A549 (cell line): ENCODE measurements at regions not wholly inside any gene's neighbourhood (a gene's known extent, or its start where the extent isn't known, plus 50 kb on each side); places are given as distances from the start of the nearest gene placed in this dataset.

ENCODE experiments used
- ATAC-seq, 2 experiments: fragments of 200-7000 bp in 1 of 2; fragments of >200 bp in 1 of 2; cut with Nextera tagmentation in 1 of 2; cut with Tn5 transposase in 1 of 2; 3 replicates each; pipeline versions ENCODE4 v1.8.0 to v1.9.1; 2018 to 2020; ENCODE audit warnings: mild to moderate bottlenecking in 1 of 2, moderate library complexity in 1 of 2
- CTCF ChIA-PET: fragments of 300-600 bp; sonication (Branson Sonifier 250); formaldehyde crosslinking; extraction: SDS; loops from one replicate; lab custom pipeline; 2021; ENCODE audit warnings: antibody characterized with exemption, inconsistent platforms; lab: Yijun Ruan, JAX
- POLR2A ChIA-PET: fragments of 350-600 bp; formaldehyde crosslinking; extraction: SDS; loops from one replicate; lab custom pipeline; 2021; ENCODE audit warnings: antibody characterized with exemption, inconsistent platforms; lab: Yijun Ruan, JAX
- DNase-seq, 2 experiments: peaks; one replicate each; pipeline versions ENCODE4 v3.0.0 to v3.0.0-alpha.2; 2011 to 2016; ENCODE audit warnings: low read depth in 1 of 2, low spot score in 1 of 2
- FAIRE-seq: peaks from 2 replicates; lab custom pipeline; 2011; peaks lifted over from hg19 to GRCh38; lab: Jason Lieb, UNC
- H3K27ac ChIP-seq, 2 experiments: fragments of >200 bp; sonication (Bioruptor Twin); formaldehyde crosslinking; 3 replicates each; pipeline ENCODE4 v1.5.1; 2016 to 2017
- H3K4me1 ChIP-seq: fragments of >200 bp; sonication (Bioruptor Twin); formaldehyde crosslinking; 3 replicates; pipeline ENCODE4 v1.6.1; 2016
- H3K4me2 ChIP-seq: fragments of >200 bp; sonication (Bioruptor Twin); formaldehyde crosslinking; 3 replicates; pipeline ENCODE4 v1.6.1; 2016
- H3K4me3 ChIP-seq: fragments of >200 bp; sonication (Bioruptor Twin); formaldehyde crosslinking; 3 replicates; pipeline ENCODE4 v1.5.1; 2016
- H3K9me3 ChIP-seq: fragments of >200 bp; sonication (Bioruptor Twin); formaldehyde crosslinking; 3 replicates; pipeline ENCODE4 v1.6.1; 2016
- BHLHE40 ChIP-seq: IDR thresholded peaks from 2 replicates; pipeline ENCODE4 v1.6.1; 2012; ENCODE audit warnings: low read depth, low read length, inconsistent platforms
- CHD2 ChIP-seq: fragments of 150-350 bp; IDR thresholded peaks from 2 replicates; pipeline ENCODE4 v1.6.1; 2014; ENCODE audit warnings: low read length; ENCODE audit not compliant: partially characterized antibody
- E2F6 ChIP-seq: IDR thresholded peaks from 2 replicates; pipeline ENCODE4 v1.6.1; 2012; ENCODE audit warnings: low read depth, borderline replicate concordance
- EHF ChIP-seq: fragments of 250-450 bp; sonication (Bioruptor Pico); IDR thresholded peaks from 2 replicates; pipeline ENCODE4 v1.5.0; 2020; ENCODE audit warnings: mild to moderate bottlenecking
- EHMT2 ChIP-seq: fragments of 200-600 bp; sonication (generic); IDR thresholded peaks from 2 replicates; pipeline ENCODE4 v1.6.1; 2016; ENCODE audit warnings: antibody characterized with exemption, low read depth, mild to moderate bottlenecking, moderate library complexity
- ELK1 ChIP-seq: fragments of 150-350 bp; IDR thresholded peaks from 2 replicates; pipeline ENCODE4 v1.6.1; 2014; ENCODE audit warnings: low read depth, mild to moderate bottlenecking, low read length
- EP300 ChIP-seq, 2 experiments: fragments of >200 bp; sonication (Bioruptor Twin); formaldehyde crosslinking; IDR thresholded peaks; 2 replicates in 1 of 2; 3 replicates in 1 of 2; pipeline ENCODE4 v1.6.1; 2016 to 2017
- ESRRA ChIP-seq: fragments of 150-350 bp; IDR thresholded peaks from 2 replicates; pipeline ENCODE4 v1.6.1; 2014; ENCODE audit warnings: mild to moderate bottlenecking, low read length, borderline replicate concordance
- FOSB ChIP-seq: fragments of 250-450 bp; sonication (Bioruptor Pico); IDR thresholded peaks from 2 replicates; pipeline ENCODE4 v1.5.0; 2020; ENCODE audit warnings: mild to moderate bottlenecking, moderate library complexity
- FOSL2 ChIP-seq, 2 experiments: fragments of 450-650 bp in 1 of 2; fragments of >200 bp in 1 of 2; sonication (Bioruptor Twin) in 1 of 2; formaldehyde crosslinking; IDR thresholded peaks; 2 replicates each; pipeline versions ENCODE4 v1.5.0 to v1.6.1; 2016 to 2020; ENCODE audit warnings: mild to moderate bottlenecking in 1 of 2, moderate library complexity in 1 of 2
- HDAC2 ChIP-seq: fragments of 200-600 bp; sonication (generic); IDR thresholded peaks from 2 replicates; pipeline ENCODE4 v1.6.1; 2016
- HEYL ChIP-seq: fragments of 250-450 bp; sonication (Bioruptor Pico); IDR thresholded peaks from 2 replicates; pipeline ENCODE4 v1.8.0; 2021; ENCODE audit warnings: mild to moderate bottlenecking, moderate library complexity
- HOXA7 ChIP-seq: fragments of 250-450 bp; sonication (Bioruptor Pico); IDR thresholded peaks from 2 replicates; pipeline ENCODE4 v1.5.0; 2020; ENCODE audit warnings: mild to moderate bottlenecking, moderate library complexity
- HOXB13 ChIP-seq: fragments of 250-450 bp; sonication (Bioruptor Pico); IDR thresholded peaks from 2 replicates; pipeline ENCODE4 v1.5.0; 2020; ENCODE audit warnings: low read depth, mild to moderate bottlenecking, moderate library complexity
- JUN ChIP-seq, 2 experiments: fragments of >200 bp; sonication (Bioruptor Twin); formaldehyde crosslinking; IDR thresholded peaks; 2 replicates in 1 of 2; 3 replicates in 1 of 2; pipeline ENCODE4 v1.6.1; 2016 to 2017
- JUNB ChIP-seq: fragments of >200 bp; sonication (Bioruptor Twin); formaldehyde crosslinking; IDR thresholded peaks from 2 replicates; pipeline ENCODE4 v1.6.1; 2016
- KDM1A ChIP-seq: fragments of 200-600 bp; sonication (generic); IDR thresholded peaks from 2 replicates; pipeline ENCODE4 v1.6.1; 2016; ENCODE audit warnings: low read depth, mild to moderate bottlenecking
- MAZ ChIP-seq: fragments of 150-350 bp; IDR thresholded peaks from 2 replicates; pipeline ENCODE4 v1.6.1; 2014; ENCODE audit warnings: antibody characterized with exemption, low read depth, low read length, borderline replicate concordance
- NFE2L2 ChIP-seq: fragments of 150-350 bp; conservative IDR thresholded peaks from 2 replicates; pipeline ENCODE4 v1.6.1; 2014; ENCODE audit warnings: low read length
- POLR2A ChIP-seq: IDR thresholded peaks from 2 replicates; pipeline ENCODE4 v1.6.1; 2012; ENCODE audit warnings: mild to moderate bottlenecking, low read length
- RARB ChIP-seq: fragments of 250-450 bp; sonication (Bioruptor Pico); IDR thresholded peaks from 2 replicates; pipeline ENCODE4 v1.8.0; 2021; ENCODE audit warnings: mild to moderate bottlenecking, moderate library complexity
- RFX5 ChIP-seq: fragments of 450-650 bp; IDR thresholded peaks from 2 replicates; pipeline ENCODE4 v1.7.1; 2014; ENCODE audit warnings: antibody characterized with exemption, mild to moderate bottlenecking, moderate library complexity
- RNF2 ChIP-seq: fragments of 200-600 bp; sonication (generic); IDR thresholded peaks from 2 replicates; pipeline ENCODE4 v1.6.1; 2016; ENCODE audit warnings: low read depth, mild to moderate bottlenecking, antibody characterized with exemption, moderate library complexity, borderline replicate concordance
- SMC3 ChIP-seq: fragments of >200 bp; sonication (Bioruptor Twin); formaldehyde crosslinking; IDR thresholded peaks from 3 replicates; pipeline ENCODE4 v1.6.1; 2018; ENCODE audit warnings: inconsistent platforms
- TFCP2L1 ChIP-seq: fragments of 250-450 bp; sonication (Bioruptor Pico); IDR thresholded peaks from 2 replicates; pipeline ENCODE4 v1.5.0; 2021; ENCODE audit warnings: mild to moderate bottlenecking
- ZC3H11A ChIP-seq: fragments of 450-650 bp; IDR thresholded peaks from 2 replicates; pipeline ENCODE4 v1.6.1; 2014; ENCODE audit warnings: antibody characterized with exemption, mild to moderate bottlenecking
- WGBS: methylation state at CpG from one replicate; pipeline ENCODE4 v1.1.6; 2017; ENCODE audit errors: missing lambda C conversion rate; 5-methylcytosine and 5-hydroxymethylcytosine counted together
- TF ChIP-seq, protein P1 (sequence below): fragments of 200-600 bp; sonication (generic); IDR thresholded peaks from 2 replicates; pipeline ENCODE4 v1.6.1; 2016; ENCODE audit warnings: antibody characterized with exemption, mild to moderate bottlenecking, moderate library complexity
- TF ChIP-seq, protein P2 (sequence below): IDR thresholded peaks from 2 replicates; pipeline ENCODE4 v1.6.1; 2012

- FAIRE-seq, result no peak
- POLR2A ChIA-PET, result no interaction called here
Observed at GRCh38 chr13:64273780-64274179, 2858.1 kb upstream of the PCDH20 start.

DNA sequence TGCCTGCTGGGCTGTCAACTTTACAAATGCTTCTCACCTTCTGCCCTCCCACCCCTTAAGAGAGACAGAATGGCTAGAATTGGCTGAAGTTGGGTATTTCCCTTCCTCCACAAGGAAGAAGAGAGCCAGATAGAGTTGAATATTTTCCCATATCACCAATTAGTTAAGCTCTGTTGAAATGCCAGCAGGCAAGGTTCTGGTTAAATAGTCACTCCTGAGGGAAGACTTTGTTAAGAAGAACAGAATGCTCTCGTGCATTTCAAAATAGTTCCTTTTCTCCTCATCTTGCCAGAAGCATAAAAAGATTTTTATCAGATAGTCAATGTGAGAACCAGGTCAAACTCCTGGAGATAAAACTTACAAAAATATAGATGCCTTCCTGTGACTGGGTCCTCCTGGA lies 2857.0 kb upstream of the PCDH20 start:
- CTCF ChIA-PET, result no interaction called here

More at GRCh38 chr13:64273780-64274179, 2858.1 kb upstream of the PCDH20 start:
- Histone ChIP-seq H3K4me1 (no peaks in the 10 kb centered on the region), H3K9me3 (no peaks in the 10 kb centered on the region), H3K4me2 (no peak overlapping the region), H3K27ac (no peak overlapping the region), H3K4me3 (no peak overlapping the region)
- TF ChIP-seq SMC3 (no peak), HOXA7 (no peak), HDAC2 (no peak), E2F6 (no peak), EHMT2 (no peak), FOSL2 (IDR thresholded peaks at IDR 0.05) (no peak), FOSL2 (CRISPR knock-in tag; IDR thresholded peaks at IDR 0.05) (no peak), RARB (CRISPR knock-in tag) (no peak), NFE2L2 (no peak), EP300 (IDR thresholded peaks at IDR 0.05) (no peak), HEYL (CRISPR knock-in tag) (no peak), RFX5 (no peak), BHLHE40 (no peak), MAZ (no peak), ESRRA (no peak), RNF2 (no peak), ELK1 (no peak), ZC3H11A (no peak), HOXB13 (CRISPR knock-in tag) (no peak), POLR2A (no peak)
- TF ChIP-seq, protein P1, sequence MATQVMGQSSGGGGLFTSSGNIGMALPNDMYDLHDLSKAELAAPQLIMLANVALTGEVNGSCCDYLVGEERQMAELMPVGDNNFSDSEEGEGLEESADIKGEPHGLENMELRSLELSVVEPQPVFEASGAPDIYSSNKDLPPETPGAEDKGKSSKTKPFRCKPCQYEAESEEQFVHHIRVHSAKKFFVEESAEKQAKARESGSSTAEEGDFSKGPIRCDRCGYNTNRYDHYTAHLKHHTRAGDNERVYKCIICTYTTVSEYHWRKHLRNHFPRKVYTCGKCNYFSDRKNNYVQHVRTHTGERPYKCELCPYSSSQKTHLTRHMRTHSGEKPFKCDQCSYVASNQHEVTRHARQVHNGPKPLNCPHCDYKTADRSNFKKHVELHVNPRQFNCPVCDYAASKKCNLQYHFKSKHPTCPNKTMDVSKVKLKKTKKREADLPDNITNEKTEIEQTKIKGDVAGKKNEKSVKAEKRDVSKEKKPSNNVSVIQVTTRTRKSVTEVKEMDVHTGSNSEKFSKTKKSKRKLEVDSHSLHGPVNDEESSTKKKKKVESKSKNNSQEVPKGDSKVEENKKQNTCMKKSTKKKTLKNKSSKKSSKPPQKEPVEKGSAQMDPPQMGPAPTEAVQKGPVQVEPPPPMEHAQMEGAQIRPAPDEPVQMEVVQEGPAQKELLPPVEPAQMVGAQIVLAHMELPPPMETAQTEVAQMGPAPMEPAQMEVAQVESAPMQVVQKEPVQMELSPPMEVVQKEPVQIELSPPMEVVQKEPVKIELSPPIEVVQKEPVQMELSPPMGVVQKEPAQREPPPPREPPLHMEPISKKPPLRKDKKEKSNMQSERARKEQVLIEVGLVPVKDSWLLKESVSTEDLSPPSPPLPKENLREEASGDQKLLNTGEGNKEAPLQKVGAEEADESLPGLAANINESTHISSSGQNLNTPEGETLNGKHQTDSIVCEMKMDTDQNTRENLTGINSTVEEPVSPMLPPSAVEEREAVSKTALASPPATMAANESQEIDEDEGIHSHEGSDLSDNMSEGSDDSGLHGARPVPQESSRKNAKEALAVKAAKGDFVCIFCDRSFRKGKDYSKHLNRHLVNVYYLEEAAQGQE, result no peak
- no peak for DNase-seq
- ATAC-seq, result no peak
- CTCF ChIA-PET, result no interaction called here
- WGBS, result 36% methylated on average over 4 of the region's 4 CpGs

More for the DNA sequence above, 2857.0 kb upstream of the PCDH20 start:
- DNase-seq (no peak), ATAC-seq (no peak), FAIRE-seq (no peak)
- Histone ChIP-seq H3K4me2 (no peak overlapping the region), H3K9me3 (no peaks in the 10 kb centered on the region), H3K4me3 (no peak overlapping the region), H3K27ac (no peak overlapping the region), H3K4me1 (no peaks in the 10 kb centered on the region)
- TF ChIP-seq TFCP2L1 (CRISPR knock-in tag) (no peak), EHF (no peak), KDM1A (no peak), CHD2 (no peak), FOSB (no peak), JUNB (no peak), JUN (IDR thresholded peaks at IDR 0.05) (no peak), RNF2 (no peak)
- TF ChIP-seq, protein P2, sequence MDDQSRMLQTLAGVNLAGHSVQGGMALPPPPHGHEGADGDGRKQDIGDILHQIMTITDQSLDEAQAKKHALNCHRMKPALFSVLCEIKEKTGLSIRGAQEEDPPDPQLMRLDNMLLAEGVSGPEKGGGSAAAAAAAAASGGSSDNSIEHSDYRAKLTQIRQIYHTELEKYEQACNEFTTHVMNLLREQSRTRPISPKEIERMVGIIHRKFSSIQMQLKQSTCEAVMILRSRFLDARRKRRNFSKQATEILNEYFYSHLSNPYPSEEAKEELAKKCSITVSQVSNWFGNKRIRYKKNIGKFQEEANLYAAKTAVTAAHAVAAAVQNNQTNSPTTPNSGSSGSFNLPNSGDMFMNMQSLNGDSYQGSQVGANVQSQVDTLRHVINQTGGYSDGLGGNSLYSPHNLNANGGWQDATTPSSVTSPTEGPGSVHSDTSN, result no peak
- 15% methylated on average over 1 of the region's 1 CpG for WGBS
- POLR2A ChIA-PET, result no interaction called here
